Mesothelial cell of epicardium (in vitro differentiated cells): ENCODE measurements at regions not wholly inside any gene's neighbourhood (a gene's known extent, or its start where the extent isn't known, plus 50 kb on each side); places are given as distances from the start of the nearest gene placed in this dataset.

ENCODE experiments used
- DNase-seq, 2 experiments: peaks; one replicate each; pipeline ENCODE4 v3.0.0; 2021; ENCODE audit warnings: low spot score in 2 of 2; ENCODE audit not compliant: unreplicated experiment in 2 of 2
- H3K27ac Mint-ChIP-seq: 2 replicates; pipeline ENCODE4 v1.8.0; 2021; ENCODE audit warnings: mixed read lengths
- H3K27me3 Mint-ChIP-seq: 2 replicates; pipeline ENCODE4 v1.8.0; 2021; ENCODE audit warnings: low read depth, mixed read lengths
- H3K36me3 Mint-ChIP-seq: 2 replicates; pipeline ENCODE4 v1.8.0; 2021; ENCODE audit warnings: mixed read lengths
- H3K4me1 Mint-ChIP-seq: 2 replicates; pipeline ENCODE4 v1.8.0; 2021; ENCODE audit warnings: mixed read lengths
- H3K4me3 Mint-ChIP-seq: 2 replicates; pipeline ENCODE4 v1.8.0; 2021; ENCODE audit warnings: mild to moderate bottlenecking, moderate library complexity, mixed read lengths
- H3K9me3 Mint-ChIP-seq: 2 replicates; pipeline ENCODE4 v1.8.0; 2021; ENCODE audit warnings: mixed read lengths
- CTCF ChIP-seq: fragments of 200-600 bp; sonication (generic); IDR thresholded peaks from one replicate; pipeline ENCODE4 v1.5.0; 2021; ENCODE audit warnings: antibody characterized with exemption; ENCODE audit not compliant: unreplicated experiment

GRCh38 chr2:51409920-51410319 is 378.0 kb upstream of the NRXN1 start:
- Mint-ChIP-seq H3K36me3 (no peaks in the 10 kb centered on the region), H3K27ac (no peak overlapping the region), H3K4me3 (no peak overlapping the region), H3K27me3 (no peaks in the 10 kb centered on the region), H3K9me3 (peaks cover 23% of the 10 kb centered on the region), H3K4me1 (no peaks in the 10 kb centered on the region)
- no peak for DNase-seq
- TF ChIP-seq CTCF = no peak

- H3K36me3 Mint-ChIP-seq = no peaks in the 10 kb centered on the region
- H3K4me1 Mint-ChIP-seq = no peaks in the 10 kb centered on the region
- no peak for TF ChIP-seq CTCF
- H3K27me3 Mint-ChIP-seq = no peaks in the 10 kb centered on the region
- no peak overlapping the region for H3K27ac Mint-ChIP-seq
- H3K4me3 Mint-ChIP-seq = no peak overlapping the region
- H3K9me3 Mint-ChIP-seq = peaks cover 27% of the 10 kb centered on the region
- DNase-seq = no peak
Observed at GRCh38 chr2:51404226-51404625, 372.3 kb upstream of the NRXN1 start.

- no peak for DNase-seq
- TF ChIP-seq CTCF = no peak
- H3K4me3 Mint-ChIP-seq = no peak overlapping the region
- peaks cover 30% of the 10 kb centered on the region for H3K9me3 Mint-ChIP-seq
- no peaks in the 10 kb centered on the region for H3K27me3 Mint-ChIP-seq
- no peaks in the 10 kb centered on the region for H3K36me3 Mint-ChIP-seq
- no peaks in the 10 kb centered on the region for H3K4me1 Mint-ChIP-seq
- H3K27ac Mint-ChIP-seq = no peak overlapping the region
Observed at GRCh38 chr2:51401546-51401945, 369.6 kb upstream of the NRXN1 start.

- Mint-ChIP-seq H3K27me3 (no peaks in the 10 kb centered on the region), H3K4me3 (no peak overlapping the region), H3K9me3 (no peaks in the 10 kb centered on the region), H3K36me3 (no peaks in the 10 kb centered on the region), H3K4me1 (no peaks in the 10 kb centered on the region), H3K27ac (no peak overlapping the region)
- TF ChIP-seq CTCF = no peak
- DNase-seq = no peak
Observed at GRCh38 chr2:51387235-51387634, 355.3 kb upstream of the NRXN1 start.

GRCh38 chr2:51379997-51380396 is 348.1 kb upstream of the NRXN1 start:
- no peaks in the 10 kb centered on the region for H3K4me1 Mint-ChIP-seq
- no peaks in the 10 kb centered on the region for H3K36me3 Mint-ChIP-seq
- DNase-seq = no peak
- H3K27ac Mint-ChIP-seq = no peak overlapping the region
- H3K27me3 Mint-ChIP-seq = no peaks in the 10 kb centered on the region
- no peak for TF ChIP-seq CTCF
- H3K9me3 Mint-ChIP-seq = peaks cover 23% of the 10 kb centered on the region
- H3K4me3 Mint-ChIP-seq = no peak overlapping the region

GRCh38 chr2:51368250-51368649 is 336.3 kb upstream of the NRXN1 start:
- Mint-ChIP-seq H3K4me3 (no peak overlapping the region), H3K36me3 (no peaks in the 10 kb centered on the region), H3K9me3 (peaks cover 6% of the 10 kb centered on the region), H3K27me3 (no peaks in the 10 kb centered on the region), H3K27ac (no peak overlapping the region), H3K4me1 (no peaks in the 10 kb centered on the region)
- DNase-seq = no peak
- no peak for TF ChIP-seq CTCF
